ENCODE measurements at regions not wholly inside any gene's neighbourhood (a gene's known extent, or its start where the extent isn't known, plus 50 kb on each side); places are given as distances from the start of the nearest gene placed in this dataset.
A peak's percentile ranks its signal among the peaks of the same experiment; 100 is the strongest.

DNA sequence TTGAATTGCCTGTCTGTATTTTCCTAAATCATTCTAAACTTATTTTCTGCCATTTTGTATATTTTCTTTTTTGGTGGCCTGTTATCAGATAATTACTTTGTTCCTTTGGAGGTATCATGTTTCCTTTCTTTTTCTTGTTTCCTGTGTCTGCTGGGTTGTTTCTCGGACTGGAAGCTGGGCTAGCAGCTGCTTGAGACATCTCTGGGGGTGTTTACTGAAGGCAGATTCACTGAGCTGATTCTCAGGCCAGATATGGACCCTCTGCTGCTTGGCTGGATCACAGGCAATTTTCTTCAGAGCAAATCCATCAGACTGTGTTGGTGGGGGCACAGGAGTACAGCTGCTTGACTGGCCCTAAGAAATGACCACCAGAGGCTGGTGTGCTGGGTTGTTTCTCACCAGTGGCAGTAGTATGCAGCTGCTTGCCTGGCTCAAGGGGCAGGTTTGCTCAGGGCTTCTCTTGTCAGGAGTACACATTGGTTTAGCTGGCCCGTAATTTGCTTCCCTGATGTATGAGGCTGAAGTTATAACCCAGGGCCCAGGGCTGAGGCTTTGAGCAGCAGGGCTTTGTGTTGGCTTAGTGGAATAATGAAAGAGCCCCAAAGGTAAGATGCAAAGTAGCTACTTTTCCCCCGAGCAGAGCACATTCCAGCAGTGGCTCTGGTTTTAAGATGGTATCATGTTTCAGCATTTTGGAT, 680.6 kb downstream of the TECRL start (continued):
- no peak for TF ChIP-seq CERS6 (CRISPR knock-in tag; IDR thresholded peaks at IDR 0.05)

GRCh38 chr4:63717384-63717783, 691.9 kb downstream of the TECRL start:
- no TSS peak for BruUV-seq (replicated peaks)
- Histone ChIP-seq H3K9ac (ENCODE audit: insufficient read depth, low read depth, low read length) (no peak overlapping the region), H3K4me2 (ENCODE audit: low read depth, low read length) (no peak overlapping the region), H3K79me2 (ENCODE audit: insufficient read depth, low read length) (no peaks in the 10 kb centered on the region), H3K27ac (ENCODE audit: extremely low read length, insufficient read depth, low read length) (no peak overlapping the region), H2AFZ (ENCODE audit: low read length) (no peak overlapping the region), H3K4me1 (ENCODE audit: insufficient read depth, low read length) (no peaks in the 10 kb centered on the region), H3K4me3 (replicated peaks in 1 of 3; ENCODE audit: insufficient read depth in 1 of 3, low read depth in 2 of 3, low read length in 3 of 3) (no peak overlapping the region), H4K20me1 (ENCODE audit: insufficient read depth, low read length) (no peaks in the 10 kb centered on the region), H3K9me3 (ENCODE audit: low read length) (no peaks in the 10 kb centered on the region), H3K36me3 (replicated peaks in 1 of 2; ENCODE audit: control insufficient read depth in 1 of 2, insufficient read depth in 2 of 2, low read length in 2 of 2) (no peaks in the 10 kb centered on the region), H3K27me3 (ENCODE audit: control insufficient read depth in 1 of 2, insufficient read depth in 2 of 2, low read length in 2 of 2) (no peaks in the 10 kb centered on the region)
- ChIA-PET POLR2A (no interaction called here), CTCF (ENCODE audit: low intra/inter-chr PET ratio, low total read pairs) (interaction anchor here (0.7 kb wide), 1 partner anchor 189 kb away, joined by 3 read pairs; no protein-coding TSS in a partner anchor)
- intact Hi-C loops (cut with micrococcal nuclease; ENCODE audit: unreplicated experiment) (loop anchor here (1.0 to 2.0 kb wide), 2 partner anchors 189 to 421 kb away; no protein-coding TSS in a partner anchor), in situ Hi-C loops (cut with HindIII; ENCODE audit: extremely low pct_ligation_motif_present, low pct_unique_long_range_greater_than_20kb) (no loop called here)
- TF ChIP-seq ZMYM2 (CRISPR knock-in tag; IDR thresholded peaks at IDR 0.05) (no peak), SIN3B (IDR thresholded peaks at IDR 0.05; ENCODE audit: low read length) (no peak), ZNF703 (CRISPR knock-in tag; IDR thresholded peaks at IDR 0.05; ENCODE audit: borderline replicate concordance) (no peak), ATF5 (CRISPR knock-in tag; IDR thresholded peaks at IDR 0.05; ENCODE audit: low read depth) (no peak), GATA4 (IDR thresholded peaks at IDR 0.05; ENCODE audit: borderline replicate concordance, low read depth) (no peak), MED13 (CRISPR knock-in tag; IDR thresholded peaks at IDR 0.05) (no peak), CTCF (CRISPR knock-in tag; IDR thresholded peaks at IDR 0.05) (peak; percentile 15; the same call in 1 of the 2 replicates), FOXA1 (IDR thresholded peaks at IDR 0.05) (no peak), FOXA1 (CRISPR knock-in tag; IDR thresholded peaks at IDR 0.05) (peak; percentile 76), ZFP36 (IDR thresholded peaks at IDR 0.05; ENCODE audit: borderline replicate concordance, low read depth, low read length, partially characterized antibody) (no peak), ZNF160 (CRISPR knock-in tag; IDR thresholded peaks at IDR 0.05) (no peak), ZNF629 (CRISPR knock-in tag; conservative IDR thresholded peaks at IDR 0.05) (no peak), CC2D1A (CRISPR knock-in tag; IDR thresholded peaks at IDR 0.05) (no peak), CENPBD1 (CRISPR knock-in tag; IDR thresholded peaks at IDR 0.05; ENCODE audit: borderline replicate concordance, low read depth) (no peak), ZNF496 (CRISPR knock-in tag; IDR thresholded peaks at IDR 0.05; ENCODE audit: insufficient replicate concordance) (no peak), FOXA3 (CRISPR knock-in tag; IDR thresholded peaks at IDR 0.05) (no peak; the same call in 1 of the 2 replicates)
- ATAC-seq (no peak), DNase-seq (ENCODE audit: low spot score) (peak; percentile 21), FAIRE-seq (no peak)
- WGBS (ENCODE audit: low lambda C conversion rate), result 3% methylated on average over 2 of the region's 2 CpGs

Data from HepG2 (cell line).